NAMALWA (cell line): ENCODE measurements at regions not wholly inside any gene's neighbourhood (a gene's known extent, or its start where the extent isn't known, plus 50 kb on each side); places are given as distances from the start of the nearest gene placed in this dataset.

Source experiments
- DNase-seq: peaks from one replicate; pipeline ENCODE4 v3.0.0-alpha.2; 2015; ENCODE audit warnings: low spot score

DNA sequence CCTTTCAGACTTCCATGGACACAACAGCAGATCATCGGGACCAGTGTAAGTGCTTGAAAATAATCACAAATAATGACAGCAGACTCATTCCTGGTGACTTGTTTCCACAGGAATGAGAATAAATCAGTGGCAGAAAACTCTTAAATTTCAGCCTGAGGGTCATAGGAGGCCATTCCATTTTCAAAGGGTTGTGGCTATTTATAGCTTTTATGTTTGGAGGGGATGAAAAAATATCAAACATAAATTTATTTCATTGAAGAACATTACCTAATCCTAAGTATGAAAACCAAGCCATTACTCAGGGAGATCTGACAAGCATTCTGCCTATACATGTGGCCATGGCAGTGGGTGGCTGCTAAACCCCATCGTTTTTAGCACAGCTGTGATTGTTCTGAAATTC is 173.6 kb upstream of the CNR1 start:
- no peak for DNase-seq

GRCh38 chr6:88321306-88321705 is 155.2 kb upstream of the CNR1 start:
- DNase-seq = no peak

DNA sequence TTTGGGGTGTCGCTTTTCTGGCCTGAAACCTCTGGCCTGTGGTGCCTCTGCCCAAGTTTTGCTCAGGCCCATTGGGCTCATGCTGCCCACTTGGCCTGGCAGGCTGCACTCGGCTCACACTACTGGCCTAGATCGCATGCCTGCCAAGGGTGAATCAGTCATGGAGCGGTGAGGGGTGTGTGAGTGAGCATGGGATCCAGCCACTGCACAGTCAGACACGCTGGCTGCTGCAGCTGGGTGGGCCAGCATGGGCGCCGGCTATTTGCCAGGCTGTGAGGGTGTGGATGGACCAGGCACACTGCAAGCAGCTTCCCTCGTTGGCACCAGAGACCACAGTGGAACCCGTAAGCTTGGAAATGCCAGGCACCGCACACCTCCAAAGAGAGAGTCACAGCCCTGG is 145.4 kb upstream of the CNR1 start:
- no peak for DNase-seq

- DNase-seq = no peak
Observed at GRCh38 chr6:88304520-88304919, 138.4 kb upstream of the CNR1 start.

GRCh38 chr6:88302769-88303225 is 136.7 kb upstream of the CNR1 start:
- DNase-seq = no peak

DNA sequence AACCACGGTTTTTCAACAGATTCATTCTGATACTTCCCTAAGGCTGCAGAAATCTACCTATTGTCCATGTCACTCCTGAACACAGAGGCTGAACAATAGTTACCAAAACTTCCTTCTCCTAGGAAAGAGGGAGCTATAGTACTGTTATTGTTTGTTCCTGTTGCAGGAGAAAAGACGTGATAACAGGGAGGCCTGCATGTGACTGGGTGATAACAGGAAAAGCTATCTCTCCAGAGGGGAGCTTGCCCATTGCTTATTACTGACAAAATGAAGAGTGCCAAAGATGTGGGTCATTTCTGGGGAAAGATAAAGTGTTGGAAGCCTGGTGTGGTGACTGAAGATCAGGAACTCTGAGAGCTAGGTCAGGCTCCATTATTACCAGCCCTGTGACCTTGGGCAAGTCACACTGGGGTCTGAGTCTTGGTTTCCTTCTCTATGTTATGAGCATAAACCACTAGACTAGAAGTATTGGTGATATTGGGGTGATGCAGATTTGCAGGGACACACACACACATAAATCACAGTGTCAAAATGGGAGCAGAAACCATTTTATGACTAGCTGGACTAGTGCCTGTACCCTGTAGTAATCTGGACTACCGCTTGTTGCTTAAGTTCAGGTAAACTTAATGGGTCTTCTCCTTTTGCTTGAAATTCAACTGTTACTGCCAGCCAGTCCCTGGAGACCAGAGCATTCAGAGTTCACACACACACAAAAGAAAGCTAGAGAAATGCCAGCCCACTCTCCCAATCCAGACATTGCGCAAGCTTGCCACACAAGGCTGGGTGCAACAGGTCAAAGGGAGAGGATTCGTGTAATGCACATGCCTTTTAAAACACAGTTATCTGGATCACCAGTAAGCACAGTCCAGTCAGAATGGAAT is 136.0 kb upstream of the CNR1 start:
- DNase-seq = no peak

- DNase-seq = no peak
Observed at GRCh38 chr6:88301256-88301655, 135.1 kb upstream of the CNR1 start.

DNA sequence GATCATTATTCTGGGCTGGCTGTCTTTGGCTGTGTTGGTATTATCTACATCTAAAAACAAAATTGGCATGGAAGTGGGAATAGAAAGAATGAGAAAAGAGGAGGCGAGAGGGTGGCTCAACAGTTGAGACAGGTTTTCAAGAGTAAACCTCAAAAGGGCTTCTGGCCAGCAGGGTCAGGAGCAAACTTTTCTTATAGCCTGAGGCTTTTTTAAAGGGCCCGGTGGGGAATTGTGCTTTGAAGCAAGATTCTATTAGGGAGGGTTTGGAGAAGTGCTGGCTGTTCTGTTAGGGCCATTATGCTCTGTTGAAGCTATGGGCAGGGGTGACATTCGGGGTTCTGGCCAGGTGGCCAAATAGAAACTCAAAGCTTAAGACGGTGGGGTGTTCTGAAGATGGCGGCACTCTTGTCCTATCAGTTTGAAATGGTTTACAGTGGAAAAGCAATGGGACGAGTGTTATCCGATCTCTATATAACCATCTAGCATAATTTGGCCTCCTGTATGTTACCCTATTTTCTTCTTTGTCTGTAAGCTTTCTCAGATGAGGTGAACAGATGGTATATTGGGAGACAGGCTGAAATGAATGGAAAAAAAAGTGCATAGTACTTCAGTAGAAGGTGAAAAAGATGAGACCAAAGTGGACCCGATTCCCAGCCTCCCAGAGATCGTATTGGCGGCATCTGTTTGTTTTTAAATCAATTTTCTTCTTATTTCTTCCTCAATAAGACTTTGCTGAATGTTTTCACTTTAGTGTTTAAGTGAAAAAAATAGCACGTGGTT is 132.1 kb upstream of the CNR1 start:
- no peak for DNase-seq

- no peak for DNase-seq
Observed at GRCh38 chr6:88296694-88297093, 130.5 kb upstream of the CNR1 start.

- DNase-seq = no peak
Observed at GRCh38 chr6:88295663-88296062, 129.5 kb upstream of the CNR1 start.

DNA sequence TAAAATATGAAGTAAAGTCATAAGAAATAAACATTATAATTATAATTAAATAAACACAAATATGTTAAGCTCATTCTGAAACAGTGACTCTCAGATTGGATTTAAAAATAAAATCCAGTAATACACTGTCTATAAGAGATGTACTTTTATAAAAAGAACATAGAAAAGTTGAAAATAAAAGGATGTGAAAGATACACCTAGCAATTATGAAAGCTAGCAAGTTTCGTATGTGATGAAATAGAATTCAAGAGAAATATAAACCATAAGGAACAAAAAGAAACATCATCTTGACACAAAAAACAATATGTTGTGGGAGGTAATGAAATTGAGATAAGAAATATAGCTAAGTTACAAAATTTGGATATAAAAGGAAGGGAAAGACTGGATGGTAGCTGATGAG is 128.6 kb upstream of the CNR1 start:
- DNase-seq = no peak

DNA sequence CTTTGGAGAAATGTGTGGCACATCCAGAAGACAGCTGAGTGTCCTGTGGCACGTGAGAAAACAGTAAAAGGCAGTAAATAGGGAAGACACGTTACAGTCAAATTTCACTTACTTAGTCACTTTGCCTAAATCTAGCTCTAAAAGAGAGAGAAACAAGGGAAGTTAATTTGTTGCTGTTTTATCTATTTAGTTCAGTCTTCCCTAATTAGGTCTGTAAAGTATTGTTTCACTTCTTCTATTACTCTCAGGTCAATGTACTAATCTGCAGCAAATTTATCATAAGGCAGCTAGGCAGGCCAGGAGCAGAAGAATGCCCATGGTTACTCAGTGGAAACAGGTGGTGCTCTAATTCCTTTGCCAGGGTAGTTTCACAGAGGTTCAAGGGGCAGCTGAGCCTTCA is 124.3 kb upstream of the CNR1 start:
- no peak for DNase-seq

DNA sequence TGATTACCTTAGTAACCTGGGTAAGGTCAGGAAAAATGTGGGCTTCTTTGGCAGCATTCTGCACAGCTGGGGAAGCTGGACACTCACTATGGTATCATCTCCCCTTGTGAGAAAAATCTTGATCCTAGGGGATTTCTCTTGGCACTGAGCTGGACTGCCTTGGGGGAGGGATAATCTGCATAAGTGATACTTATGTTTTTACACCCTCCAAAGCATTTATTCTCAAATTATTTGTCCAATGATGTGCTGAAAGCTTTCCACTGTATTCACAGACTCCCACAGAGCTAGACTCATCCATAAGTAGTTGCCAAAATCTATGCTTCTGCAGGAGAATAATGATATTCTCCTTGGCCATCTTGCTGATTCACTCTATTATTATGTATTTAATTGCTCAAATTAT is 121.5 kb upstream of the CNR1 start:
- DNase-seq = no peak

DNA sequence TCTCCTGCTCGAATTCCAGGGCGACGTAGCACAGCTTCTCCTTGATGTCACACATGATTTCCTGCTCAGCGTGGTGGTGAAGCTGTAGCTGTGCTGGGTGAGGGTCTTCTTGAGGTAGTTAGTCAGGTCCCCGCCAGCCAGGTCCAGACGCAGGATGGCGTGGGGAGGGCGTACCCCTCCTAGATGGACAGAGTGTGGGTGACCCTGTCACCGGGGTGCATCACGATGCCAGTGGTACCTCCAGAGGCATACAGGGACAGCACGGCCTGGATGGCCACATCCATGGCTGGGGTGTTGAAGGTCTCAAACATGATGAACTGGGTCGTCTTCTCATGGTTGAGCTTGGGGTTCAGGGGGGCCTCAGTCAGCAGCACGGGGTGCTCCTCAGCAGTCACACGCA is 110.2 kb upstream of the CNR1 start:
- no peak for DNase-seq

- no peak for DNase-seq
Observed at GRCh38 chr6:88268508-88268907, 102.4 kb upstream of the CNR1 start.

GRCh38 chr6:88266126-88266525 is 100.0 kb upstream of the CNR1 start:
- DNase-seq = no peak

DNA sequence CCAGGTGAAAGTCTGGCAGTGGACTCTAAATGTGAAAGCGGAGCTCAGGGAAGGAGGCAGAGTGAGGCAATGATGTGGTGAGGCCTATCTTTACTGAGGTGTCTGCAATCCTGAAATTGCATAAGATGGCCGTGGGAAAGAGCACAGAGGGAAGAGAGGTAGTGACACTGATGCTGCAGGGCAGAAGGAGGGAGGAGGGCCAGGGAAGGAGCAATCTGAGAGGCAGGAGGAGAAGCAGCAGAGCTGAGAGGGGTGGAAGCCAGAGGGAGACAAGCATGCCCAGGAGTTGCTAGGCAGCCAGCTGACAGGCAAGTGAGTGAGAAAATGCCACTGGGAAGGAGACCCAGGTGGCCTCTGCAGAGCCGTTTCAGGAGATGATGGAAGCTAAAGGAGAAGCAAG is 97.4 kb upstream of the CNR1 start:
- no peak for DNase-seq

- no peak for DNase-seq
Observed at GRCh38 chr6:88262332-88262731, 96.2 kb upstream of the CNR1 start.

DNA sequence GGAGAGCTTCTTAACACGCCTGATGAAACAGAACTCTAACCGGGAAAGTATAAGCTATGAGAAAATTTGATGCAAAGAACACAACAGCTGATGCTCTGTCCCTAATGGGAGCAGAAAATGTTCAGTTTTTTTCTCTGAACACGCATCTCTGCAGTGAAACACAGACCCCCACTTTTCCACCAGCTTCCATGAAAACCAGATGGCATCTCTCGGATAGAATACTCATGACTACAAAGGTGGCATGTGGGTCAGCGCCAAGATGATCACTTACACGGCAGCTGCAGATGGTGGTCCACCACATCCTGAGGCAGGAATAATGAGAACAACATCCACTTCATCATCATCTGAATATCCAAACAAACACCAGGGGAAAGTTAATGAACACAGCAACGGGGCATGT is 85.2 kb upstream of the CNR1 start:
- no peak for DNase-seq

DNA sequence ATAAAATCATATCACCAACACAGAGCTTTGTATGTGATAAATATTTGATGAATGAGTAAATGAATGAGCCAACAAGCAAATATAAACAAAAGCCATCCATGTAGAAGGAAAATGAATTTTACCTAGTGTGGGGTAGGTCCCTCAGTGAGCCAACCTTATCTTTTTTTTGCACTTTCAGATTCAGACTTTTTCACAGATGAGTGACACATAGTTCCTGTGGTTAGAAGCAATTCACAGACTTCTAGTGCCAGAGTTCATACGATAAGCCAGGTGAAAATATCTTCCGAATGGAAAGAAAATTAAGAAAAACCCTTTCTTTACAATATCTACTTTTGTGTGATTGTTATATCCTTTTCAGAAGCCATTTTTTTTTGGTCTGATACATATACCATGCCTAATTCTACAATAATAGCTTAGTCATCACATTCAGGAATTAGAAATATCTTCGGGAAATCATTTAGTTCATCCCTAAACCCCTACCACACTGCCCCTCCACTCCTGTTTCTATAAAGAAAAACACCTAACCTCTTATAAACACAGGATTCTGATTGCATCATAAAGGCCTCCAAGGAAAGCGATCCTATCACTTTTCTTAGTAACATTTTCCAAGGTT is 82.7 kb upstream of the CNR1 start:
- no peak for DNase-seq

GRCh38 chr6:88246654-88247053 is 80.5 kb upstream of the CNR1 start:
- no peak for DNase-seq

GRCh38 chr6:88244721-88245120 is 78.6 kb upstream of the CNR1 start:
- DNase-seq = no peak

GRCh38 chr6:88238901-88239300 is 72.8 kb upstream of the CNR1 start:
- DNase-seq = no peak
